Mesendoderm (in vitro differentiated cells): ENCODE measurements at regions not wholly inside any gene's neighbourhood (a gene's known extent, or its start where the extent isn't known, plus 50 kb on each side); places are given as distances from the start of the nearest gene placed in this dataset.

Experiments
- DNase-seq: peaks from one replicate; pipeline ENCODE4 v3.0.0; 2013
- H2AK5ac ChIP-seq: 2 replicates; pipeline ENCODE4 v1.6.1; 2013; ENCODE audit warnings: low read length, inconsistent platforms
- H2BK120ac ChIP-seq: 2 replicates; pipeline ENCODE4 v1.6.1; 2013; ENCODE audit warnings: low read depth, mild to moderate bottlenecking, low read length, moderate library complexity, mixed read lengths
- H2BK15ac ChIP-seq: replicated peaks from 2 replicates; pipeline ENCODE4 v1.6.1; 2013; ENCODE audit warnings: low read depth, mild to moderate bottlenecking, moderate library complexity
- H2BK5ac ChIP-seq: 2 replicates; pipeline ENCODE4 v1.6.1; 2013; ENCODE audit warnings: low read length, inconsistent platforms
- H3K18ac ChIP-seq: 2 replicates; pipeline ENCODE4 v1.6.1; 2013; ENCODE audit warnings: mild to moderate bottlenecking, low read length, mixed read lengths
- H3K23ac ChIP-seq: one replicate; pipeline ENCODE4 v1.6.1; 2013; ENCODE audit warnings: low read length
- H3K27ac ChIP-seq: 2 replicates; pipeline ENCODE4 v1.5.1; 2013; ENCODE audit warnings: low read depth, mild to moderate bottlenecking, inconsistent platforms, low read length, moderate library complexity
- H3K27me3 ChIP-seq: 2 replicates; pipeline ENCODE4 v1.6.1; 2013; ENCODE audit warnings: low read length, control low read depth, mild to moderate bottlenecking, inconsistent platforms; ENCODE audit not compliant: insufficient read depth, poor library complexity
- H3K36me3 ChIP-seq: 2 replicates; pipeline ENCODE4 v1.6.1; 2013; ENCODE audit warnings: low read length, inconsistent platforms; ENCODE audit not compliant: control insufficient read depth, insufficient read depth
- H3K4ac ChIP-seq: one replicate; pipeline ENCODE4 v1.6.1; 2013; ENCODE audit warnings: low read depth, mild to moderate bottlenecking, low read length, moderate library complexity
- H3K4me1 ChIP-seq: 2 replicates; pipeline ENCODE4 v1.6.1; 2013; ENCODE audit warnings: low read depth, low read length, inconsistent platforms; ENCODE audit not compliant: control insufficient read depth
- H3K4me2 ChIP-seq: 2 replicates; pipeline ENCODE4 v1.6.1; 2013; ENCODE audit warnings: low read length
- H3K4me3 ChIP-seq: 2 replicates; pipeline ENCODE4 v1.5.1; 2013; ENCODE audit warnings: mild to moderate bottlenecking, low read length
- H3K56ac ChIP-seq: one replicate; pipeline ENCODE4 v1.6.1; 2013; ENCODE audit warnings: low read length
- H3K79me1 ChIP-seq: 2 replicates; pipeline ENCODE4 v1.6.1; 2013; ENCODE audit warnings: low read length, inconsistent platforms
- H3K79me2 ChIP-seq: 2 replicates; pipeline ENCODE4 v1.6.1; 2013; ENCODE audit warnings: mild to moderate bottlenecking, low read length; ENCODE audit not compliant: control insufficient read depth, insufficient read depth
- H3K9ac ChIP-seq: 2 replicates; pipeline ENCODE4 v1.6.1; 2013; ENCODE audit warnings: low read length, inconsistent platforms
- H4K5ac ChIP-seq: one replicate; pipeline ENCODE4 v1.6.1; 2013; ENCODE audit warnings: low read length
- H4K8ac ChIP-seq: one replicate; pipeline ENCODE4 v1.6.1; 2013; ENCODE audit warnings: low read depth, mild to moderate bottlenecking, control low read depth, low read length, moderate library complexity
- WGBS: extraction: QIAGEN DNeasy Blood & Tissue Kit; methylation state at CpG from one replicate; pipeline ENCODE4 v1.1.7; 2013; ENCODE audit warnings: low lambda C conversion rate, missing lambda C conversion rate; ENCODE audit not compliant: insufficient coverage; ENCODE audit errors: extremely low coverage; 5-methylcytosine and 5-hydroxymethylcytosine counted together

DNA sequence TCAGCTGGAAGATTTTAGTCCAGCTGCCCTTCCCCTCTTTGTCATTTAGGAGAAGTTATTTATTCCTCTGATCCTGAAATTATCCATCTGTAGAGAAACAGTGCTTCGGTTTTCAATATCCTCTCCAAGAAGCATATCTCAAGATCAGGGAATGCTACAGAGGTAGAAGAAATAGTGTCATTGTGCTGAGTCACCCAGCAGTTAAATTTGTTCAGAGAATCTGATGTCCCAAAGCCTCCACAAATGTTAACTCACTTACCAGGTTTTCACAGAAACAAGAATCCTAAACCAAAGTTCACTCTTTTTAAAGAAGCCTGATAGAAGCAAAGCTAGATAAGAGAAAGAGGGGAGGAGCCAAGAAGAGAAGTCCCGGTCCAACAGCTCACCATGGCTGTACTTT, 480.7 kb upstream of the GYPC start:
- no CpG with 5 or more reads among the region's 2 CpGs for WGBS
- DNase-seq = no peak
- no peak overlapping the region for H2BK120ac ChIP-seq

DNA sequence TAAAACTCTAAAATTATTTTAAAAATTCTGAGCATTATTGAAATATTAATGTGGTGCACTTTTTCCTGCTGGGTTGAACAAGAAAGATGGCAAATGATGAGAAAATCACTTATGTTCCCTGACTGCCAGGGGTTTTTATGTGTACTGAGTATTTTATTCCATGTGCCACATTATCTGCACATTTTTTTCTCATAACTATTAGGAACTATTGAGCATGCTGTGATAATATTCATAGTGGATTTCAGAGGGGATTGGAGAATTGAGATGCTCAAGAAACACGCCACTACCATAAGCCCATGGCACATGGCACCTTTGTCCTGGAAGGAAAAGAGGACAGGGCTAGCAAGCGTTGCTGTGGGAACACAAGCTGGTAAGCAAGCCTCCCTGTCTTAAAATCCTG, 478.5 kb upstream of the GYPC start:
- no CpG with 5 or more reads among the region's 2 CpGs for whole genome bisulfite sequencing
- no peak overlapping the region for H2AK5ac ChIP-seq
- H3K27me3 ChIP-seq = no peaks in the 10 kb centered on the region
- no peak overlapping the region for H2BK120ac ChIP-seq
- no peak overlapping the region for H3K4me2 ChIP-seq
- H3K36me3 ChIP-seq = no peaks in the 10 kb centered on the region
- no peak overlapping the region for H4K5ac ChIP-seq
- H3K79me1 ChIP-seq = no peaks in the 10 kb centered on the region
- no peak overlapping the region for H2BK15ac ChIP-seq
- no peaks in the 10 kb centered on the region for H3K79me2 ChIP-seq
- H3K23ac ChIP-seq = no peak overlapping the region
- H3K27ac ChIP-seq = no peak overlapping the region
- no peak overlapping the region for H2BK5ac ChIP-seq
- H3K4me1 ChIP-seq = no peaks in the 10 kb centered on the region
- H3K56ac ChIP-seq = no peak overlapping the region
- no peak overlapping the region for H3K4me3 ChIP-seq
- no peak for DNase-seq
- no peak overlapping the region for H4K8ac ChIP-seq
- H3K9ac ChIP-seq = no peak overlapping the region
- H3K4ac ChIP-seq = no peak overlapping the region
- H3K18ac ChIP-seq = no peak overlapping the region

More for the DNA sequence above, 480.7 kb upstream of the GYPC start:
- Histone ChIP-seq H3K36me3 (no peaks in the 10 kb centered on the region), H3K27me3 (no peaks in the 10 kb centered on the region), H4K8ac (no peak overlapping the region), H2BK15ac (no peak overlapping the region), H3K18ac (no peak overlapping the region), H3K4me2 (no peak overlapping the region), H3K56ac (no peak overlapping the region), H3K4ac (no peak overlapping the region), H3K23ac (no peak overlapping the region), H2BK5ac (no peak overlapping the region), H4K5ac (no peak overlapping the region), H2AK5ac (no peak overlapping the region), H3K4me3 (no peak overlapping the region), H3K27ac (no peak overlapping the region), H3K79me2 (no peaks in the 10 kb centered on the region), H3K4me1 (no peaks in the 10 kb centered on the region), H3K9ac (no peak overlapping the region), H3K79me1 (no peaks in the 10 kb centered on the region)

DNA sequence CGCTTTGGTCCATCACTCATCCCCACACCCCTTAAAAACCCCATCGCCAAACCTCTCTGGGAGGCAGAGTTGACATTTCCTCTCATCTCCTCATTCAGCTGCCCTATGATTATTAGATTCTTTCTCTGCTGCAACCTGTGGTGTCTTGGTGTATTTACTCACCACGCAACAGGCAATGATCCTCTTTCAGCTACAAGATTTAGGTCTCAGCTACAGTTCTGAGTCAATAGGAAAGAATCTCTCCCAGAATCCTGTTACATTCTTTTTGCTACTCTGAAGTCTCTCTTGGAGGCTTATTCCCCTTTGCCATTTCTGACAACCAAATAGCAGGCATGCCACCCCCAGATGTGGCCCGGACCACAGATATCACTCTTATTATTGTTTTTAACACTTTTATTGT, 468.3 kb upstream of the GYPC start:
- no peaks in the 10 kb centered on the region for H3K79me1 ChIP-seq
- no peak overlapping the region for H4K8ac ChIP-seq
- no peaks in the 10 kb centered on the region for H3K4me1 ChIP-seq
- H3K4ac ChIP-seq = no peak overlapping the region
- H3K79me2 ChIP-seq = no peaks in the 10 kb centered on the region
- no peak overlapping the region for H3K18ac ChIP-seq
- peak; percentile 91 for DNase-seq
- H3K23ac ChIP-seq = no peak overlapping the region
- WGBS = no CpG with 5 or more reads among the region's 4 CpGs
- no peak overlapping the region for H2AK5ac ChIP-seq
- no peak overlapping the region for H3K27ac ChIP-seq
- H3K36me3 ChIP-seq = no peaks in the 10 kb centered on the region
- no peak overlapping the region for H2BK5ac ChIP-seq
- no peaks in the 10 kb centered on the region for H3K27me3 ChIP-seq
- no peak overlapping the region for H2BK15ac ChIP-seq
- H2BK120ac ChIP-seq = no peak overlapping the region
- H3K56ac ChIP-seq = no peak overlapping the region
- no peak overlapping the region for H3K4me3 ChIP-seq
- H4K5ac ChIP-seq = no peak overlapping the region
- no peak overlapping the region for H3K4me2 ChIP-seq
- H3K9ac ChIP-seq = no peak overlapping the region

DNA sequence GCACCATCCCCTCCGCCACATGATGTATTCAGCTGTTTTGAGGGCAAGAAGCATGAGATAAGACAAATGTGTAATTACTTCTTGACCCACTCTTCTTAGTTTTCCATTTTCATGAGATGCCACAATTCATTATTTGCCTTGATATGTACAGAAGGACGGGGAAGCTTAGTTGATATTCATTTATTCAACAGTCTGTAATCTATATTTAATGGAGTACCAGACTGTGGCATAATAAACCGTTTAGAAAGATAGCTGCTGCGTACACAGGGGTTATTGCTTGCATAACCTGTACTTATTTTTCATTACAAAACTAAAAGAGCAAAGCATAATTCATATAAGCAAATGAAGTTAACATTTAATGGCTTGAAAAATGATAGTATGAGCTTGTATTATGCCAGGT, 466.4 kb upstream of the GYPC start:
- no peaks in the 10 kb centered on the region for H3K27me3 ChIP-seq
- no peaks in the 10 kb centered on the region for H3K79me2 ChIP-seq
- H3K79me1 ChIP-seq = no peaks in the 10 kb centered on the region
- H2BK15ac ChIP-seq = no peak overlapping the region
- H3K27ac ChIP-seq = no peak overlapping the region
- H3K9ac ChIP-seq = no peak overlapping the region
- no peak for DNase-seq
- H3K56ac ChIP-seq = no peak overlapping the region
- H3K23ac ChIP-seq = no peak overlapping the region
- no peak overlapping the region for H3K18ac ChIP-seq
- H4K8ac ChIP-seq = no peak overlapping the region
- no peaks in the 10 kb centered on the region for H3K4me1 ChIP-seq
- no peak overlapping the region for H3K4me2 ChIP-seq
- no peak overlapping the region for H2BK120ac ChIP-seq
- H4K5ac ChIP-seq = no peak overlapping the region
- no CpG with 5 or more reads among the region's 4 CpGs for WGBS
- no peak overlapping the region for H3K4me3 ChIP-seq
- H2BK5ac ChIP-seq = no peak overlapping the region
- H2AK5ac ChIP-seq = no peak overlapping the region
- no peak overlapping the region for H3K4ac ChIP-seq
- H3K36me3 ChIP-seq = no peaks in the 10 kb centered on the region

DNA sequence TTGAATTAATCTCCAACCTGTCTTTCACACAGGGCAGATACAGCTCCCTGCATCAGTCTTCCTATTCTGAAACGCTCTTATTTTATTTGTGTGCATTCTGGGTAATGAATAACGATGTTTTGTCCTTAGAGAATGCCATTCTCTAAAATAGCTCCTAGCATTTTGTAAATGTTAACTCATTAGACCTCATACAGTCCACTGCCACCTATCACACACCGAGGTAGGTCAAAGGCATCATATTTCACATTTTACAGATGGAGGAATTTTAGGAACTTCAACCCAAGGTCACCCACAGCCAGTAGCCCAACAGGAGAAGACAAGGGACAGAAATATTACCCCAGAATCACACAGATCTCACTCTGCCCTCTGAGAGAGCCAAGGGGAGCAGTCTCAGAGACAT, 455.4 kb upstream of the GYPC start:
- Histone ChIP-seq H3K18ac (no peak overlapping the region), H3K79me1 (no peaks in the 10 kb centered on the region), H2AK5ac (no peak overlapping the region), H4K5ac (no peak overlapping the region), H2BK120ac (no peak overlapping the region), H3K4me3 (no peak overlapping the region), H3K4ac (no peak overlapping the region), H3K36me3 (no peaks in the 10 kb centered on the region), H3K56ac (no peak overlapping the region), H4K8ac (no peak overlapping the region), H3K79me2 (no peaks in the 10 kb centered on the region), H2BK15ac (no peak overlapping the region), H3K4me2 (no peak overlapping the region), H3K27me3 (no peaks in the 10 kb centered on the region), H3K4me1 (no peaks in the 10 kb centered on the region), H3K23ac (no peak overlapping the region), H2BK5ac (no peak overlapping the region), H3K27ac (no peak overlapping the region), H3K9ac (no peak overlapping the region)
- WGBS = no CpG with 5 or more reads among the region's 3 CpGs
- peak; percentile 9 for DNase-seq

DNA sequence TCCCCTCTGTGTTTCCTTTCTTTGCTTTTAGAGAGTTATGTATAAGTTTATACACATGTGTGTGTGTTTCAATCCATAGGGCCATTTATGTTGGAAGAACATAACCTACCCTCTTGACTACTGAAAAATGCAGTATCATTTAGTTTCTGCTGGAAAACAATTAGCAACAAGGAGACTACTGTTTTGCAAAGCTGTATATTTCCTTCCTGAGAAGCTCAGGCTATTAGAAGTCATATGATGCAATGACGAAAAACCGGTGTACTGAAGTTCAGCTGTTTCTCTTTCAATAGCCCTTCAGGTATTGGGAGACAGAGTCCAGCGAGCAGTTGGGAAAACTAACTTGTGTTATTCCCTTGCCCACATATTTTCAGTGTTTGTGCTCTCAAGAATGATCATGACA, 447.7 kb upstream of the GYPC start:
- no peaks in the 10 kb centered on the region for H3K4me1 ChIP-seq
- H3K4me3 ChIP-seq = no peak overlapping the region
- no peak overlapping the region for H3K4me2 ChIP-seq
- no peak overlapping the region for H3K23ac ChIP-seq
- H4K5ac ChIP-seq = no peak overlapping the region
- H2AK5ac ChIP-seq = no peak overlapping the region
- H3K4ac ChIP-seq = no peak overlapping the region
- no peak overlapping the region for H3K9ac ChIP-seq
- no peak for DNase-seq
- no peak overlapping the region for H3K56ac ChIP-seq
- H2BK120ac ChIP-seq = no peak overlapping the region
- H2BK5ac ChIP-seq = no peak overlapping the region
- no peaks in the 10 kb centered on the region for H3K36me3 ChIP-seq
- H3K79me2 ChIP-seq = no peaks in the 10 kb centered on the region
- H2BK15ac ChIP-seq = no peak overlapping the region
- no peak overlapping the region for H3K27ac ChIP-seq
- no peak overlapping the region for H4K8ac ChIP-seq
- H3K18ac ChIP-seq = no peak overlapping the region
- WGBS = no CpG with 5 or more reads among the region's 3 CpGs
- no peaks in the 10 kb centered on the region for H3K79me1 ChIP-seq
- no peaks in the 10 kb centered on the region for H3K27me3 ChIP-seq
